MM.1S (cell line): ENCODE measurements at regions not wholly inside any gene's neighbourhood (a gene's known extent, or its start where the extent isn't known, plus 50 kb on each side); places are given as distances from the start of the nearest gene placed in this dataset.

ENCODE experiments used
- DNase-seq: peaks from one replicate; pipeline ENCODE4 v3.0.0-alpha.2; 2015
- H2AFZ ChIP-seq: fragments of 300-600 bp; sonication (generic); 2 replicates; pipeline ENCODE4 v1.6.0; 2016; ENCODE audit warnings: antibody characterized with exemption, low read length
- H3F3A ChIP-seq: fragments of 300-600 bp; sonication (generic); 2 replicates; pipeline ENCODE4 v1.6.1; 2016; ENCODE audit warnings: mild to moderate bottlenecking, antibody characterized with exemption, low read length, moderate library complexity, mixed read lengths; ENCODE audit not compliant: insufficient read depth
- H3K27ac ChIP-seq: fragments of 300-600 bp; sonication (generic); 2 replicates; pipeline ENCODE4 v1.5.1; 2016; ENCODE audit warnings: mild to moderate bottlenecking, low read length
- H3K27me3 ChIP-seq: fragments of 300-600 bp; sonication (generic); replicated peaks from 2 replicates; pipeline ENCODE4 v1.6.0; 2016; ENCODE audit warnings: low read length; ENCODE audit not compliant: insufficient read depth
- H3K36me3 ChIP-seq: fragments of 300-600 bp; sonication (generic); replicated peaks from 2 replicates; pipeline ENCODE4 v1.6.1; 2016; ENCODE audit warnings: mild to moderate bottlenecking, low read length, mixed read lengths; ENCODE audit not compliant: insufficient read depth
- H3K4me1 ChIP-seq: fragments of 300-600 bp; sonication (generic); 2 replicates; pipeline ENCODE4 v1.6.1; 2016; ENCODE audit warnings: low read length, mixed read lengths
- H3K4me2 ChIP-seq: fragments of 300-600 bp; sonication (generic); 2 replicates; pipeline ENCODE4 v1.6.0; 2016; ENCODE audit warnings: low read depth, low read length
- H3K4me3 ChIP-seq: fragments of 300-600 bp; sonication (generic); 2 replicates; pipeline ENCODE4 v1.5.1; 2016; ENCODE audit warnings: low read length, mixed read lengths
- H3K79me2 ChIP-seq: fragments of 300-600 bp; sonication (generic); 2 replicates; pipeline ENCODE4 v1.6.1; 2016; ENCODE audit warnings: mixed run types, low read length, mixed read lengths
- H3K9ac ChIP-seq: fragments of 300-600 bp; sonication (generic); 2 replicates; pipeline ENCODE4 v1.6.1; 2016; ENCODE audit warnings: low read length, mixed read lengths
- H3K9me2 ChIP-seq: fragments of 300-600 bp; sonication (generic); replicated peaks from 2 replicates; pipeline ENCODE4 v1.6.1; 2016; ENCODE audit warnings: mild to moderate bottlenecking, low read length, mixed read lengths; ENCODE audit not compliant: insufficient read depth
- H3K9me3 ChIP-seq: fragments of 300-600 bp; sonication (generic); replicated peaks from 2 replicates; pipeline ENCODE4 v1.6.1; 2016; ENCODE audit warnings: mild to moderate bottlenecking, low read length, mixed read lengths; ENCODE audit not compliant: insufficient read depth
- H4K20me1 ChIP-seq: fragments of 300-600 bp; sonication (generic); 2 replicates; pipeline ENCODE4 v1.6.1; 2016; ENCODE audit warnings: mild to moderate bottlenecking, low read length, moderate library complexity, mixed read lengths; ENCODE audit not compliant: insufficient read depth
- CTCF ChIP-seq: fragments of 300-600 bp; sonication (generic); IDR thresholded peaks from 2 replicates; pipeline ENCODE4 v1.5.1; 2016; ENCODE audit warnings: antibody characterized with exemption, low read length, mixed read lengths
- EZH2 ChIP-seq: fragments of 300-600 bp; sonication (generic); optimal IDR thresholded peaks from 2 replicates; pipeline ENCODE3; 2017; ENCODE audit warnings: low read depth, mild to moderate bottlenecking, antibody characterized with exemption, low read length, mixed read lengths
- EZH2phosphoT487 ChIP-seq: fragments of 300-600 bp; sonication (generic); IDR thresholded peaks from 2 replicates; pipeline ENCODE4 v1.6.1; 2018; ENCODE audit warnings: antibody characterized with exemption, low read length

DNA sequence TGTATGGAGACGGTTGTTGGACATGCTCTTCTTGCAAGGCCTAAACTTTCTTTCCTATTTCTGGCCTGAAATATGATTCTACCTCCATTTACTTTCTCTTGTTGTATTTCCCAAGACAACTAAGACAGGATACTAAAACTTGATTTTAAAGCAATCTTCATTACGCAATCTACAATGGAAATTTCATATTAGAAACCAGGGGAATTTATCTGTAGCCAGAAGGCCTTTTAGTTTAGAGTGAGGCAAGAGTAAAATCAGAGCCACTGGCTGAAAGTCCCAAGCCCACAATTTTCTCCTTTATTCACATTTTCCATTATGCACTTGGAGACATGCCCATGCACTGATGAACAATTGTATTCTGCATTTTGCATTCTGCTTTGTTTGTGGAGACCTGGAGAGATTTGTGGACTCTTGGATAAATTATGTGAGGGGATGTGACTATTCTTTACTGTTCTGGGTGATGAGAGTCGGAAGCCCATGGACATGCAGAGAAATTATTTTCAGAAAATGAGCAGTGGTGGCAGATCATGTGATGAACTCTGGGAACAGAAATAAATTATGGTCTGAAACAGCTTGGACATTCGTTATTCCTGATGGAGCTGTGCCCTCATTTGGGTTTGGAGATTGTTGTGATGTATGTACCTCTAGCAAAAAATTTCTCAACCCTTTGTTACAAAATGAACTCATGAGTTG, 336.8 kb downstream of the SEC16B start:
- Histone ChIP-seq H3K27ac (no peak overlapping the region), H3K4me3 (no peak overlapping the region), H3K4me1 (no peaks in the 10 kb centered on the region), H3K27me3 (no peaks in the 10 kb centered on the region), H3K9me2 (no peaks in the 10 kb centered on the region), H3K79me2 (no peaks in the 10 kb centered on the region), H3F3A (no peaks in the 10 kb centered on the region), H2AFZ (no peak overlapping the region), H3K9me3 (no peaks in the 10 kb centered on the region), H3K9ac (no peak overlapping the region), H3K36me3 (no peaks in the 10 kb centered on the region), H4K20me1 (no peaks in the 10 kb centered on the region), H3K4me2 (no peak overlapping the region)
- no peak for TF ChIP-seq EZH2phosphoT487
- TF ChIP-seq EZH2, result no peak
- TF ChIP-seq CTCF, result no peak
- no peak for DNase-seq

DNA sequence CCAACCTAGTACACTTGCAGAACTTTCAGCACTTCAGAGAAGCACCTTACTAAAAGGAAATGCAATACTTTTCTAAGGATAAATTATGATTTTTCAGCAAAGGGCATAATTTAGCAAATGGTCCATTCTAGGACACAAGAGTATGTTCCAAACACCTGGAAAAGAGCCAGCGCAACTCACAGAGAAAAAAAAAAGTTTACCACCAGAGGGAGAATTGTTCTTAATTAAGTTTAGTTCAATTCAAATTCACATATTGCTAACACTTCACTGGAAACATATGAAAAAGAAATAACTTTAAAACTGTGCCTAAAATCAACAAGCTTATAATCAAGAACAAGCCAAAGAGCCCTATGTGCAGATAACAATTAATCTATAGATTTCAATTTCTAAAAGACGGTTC, 338.1 kb downstream of the SEC16B start:
- Histone ChIP-seq H2AFZ (no peak overlapping the region), H3F3A (no peaks in the 10 kb centered on the region), H3K36me3 (no peaks in the 10 kb centered on the region), H3K27ac (no peak overlapping the region), H3K27me3 (no peaks in the 10 kb centered on the region), H3K9me2 (no peaks in the 10 kb centered on the region), H3K9me3 (no peaks in the 10 kb centered on the region), H3K4me2 (no peak overlapping the region), H3K79me2 (no peaks in the 10 kb centered on the region), H3K4me1 (no peaks in the 10 kb centered on the region), H4K20me1 (no peaks in the 10 kb centered on the region), H3K4me3 (no peak overlapping the region), H3K9ac (no peak overlapping the region)
- DNase-seq, result no peak
- no peak for TF ChIP-seq CTCF
- no peak for TF ChIP-seq EZH2
- TF ChIP-seq EZH2phosphoT487, result no peak

DNA sequence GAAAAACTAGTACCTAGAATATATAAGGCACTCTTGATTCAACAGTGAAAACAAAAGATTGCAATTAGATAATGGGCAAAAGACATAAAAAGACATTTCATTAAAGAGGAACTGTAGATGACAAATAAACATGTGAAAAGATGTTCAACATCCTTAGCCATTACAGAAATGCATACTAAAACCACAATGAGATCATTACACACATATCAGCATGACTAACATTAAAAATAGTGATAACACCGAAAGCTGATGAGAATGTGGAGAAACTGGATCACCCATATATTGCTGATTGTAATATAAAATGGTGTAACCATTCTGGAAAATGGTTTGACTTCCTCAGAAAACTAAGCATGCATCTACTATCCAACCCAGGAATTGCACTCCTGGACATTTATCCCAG, 340.3 kb downstream of the SEC16B start:
- TF ChIP-seq EZH2phosphoT487 (no peak), EZH2 (no peak), CTCF (no peak)
- Histone ChIP-seq H3K36me3 (no peaks in the 10 kb centered on the region), H3F3A (no peaks in the 10 kb centered on the region), H3K9ac (no peak overlapping the region), H3K27ac (no peak overlapping the region), H4K20me1 (no peaks in the 10 kb centered on the region), H3K4me1 (no peaks in the 10 kb centered on the region), H3K79me2 (no peaks in the 10 kb centered on the region), H3K27me3 (no peaks in the 10 kb centered on the region), H2AFZ (no peak overlapping the region), H3K9me3 (no peaks in the 10 kb centered on the region), H3K9me2 (no peaks in the 10 kb centered on the region), H3K4me2 (no peak overlapping the region), H3K4me3 (no peak overlapping the region)
- DNase-seq, result no peak
